Ovary (tissue), 7 donors: ENCODE measurements at regions not wholly inside any gene's neighbourhood (a gene's known extent, or its start where the extent isn't known, plus 50 kb on each side); places are given as distances from the start of the nearest gene placed in this dataset.

Experiments
- DNase-seq, 5 donors: peaks; one replicate each; pipeline ENCODE4 v3.0.0-alpha.2; 2019 to 2020
- H3K27ac ChIP-seq, 2 donors: fragments of 200-600 bp; one replicate each; pipeline versions ENCODE4 v1.5.1 to v1.8.0; 2019 to 2022
- H3K27me3 ChIP-seq: fragments of 200-600 bp; one replicate; pipeline ENCODE4 v1.8.0; 2022
- H3K36me3 ChIP-seq: fragments of 200-600 bp; sonication (generic); one replicate; pipeline ENCODE4 v1.5.1; 2019
- H3K4me1 ChIP-seq: one replicate; pipeline ENCODE4 v1.8.1; 2013; ENCODE audit warnings: mild to moderate bottlenecking, moderate library complexity; ENCODE audit not compliant: insufficient read depth
- H3K4me3 ChIP-seq: fragments of 200-600 bp; sonication (generic); one replicate; pipeline ENCODE4 v1.5.1; 2017
- H3K9me3 ChIP-seq, 2 donors: fragments of 200-600 bp in 1 of 2; sonication (generic) in 1 of 2; one replicate each; pipeline versions ENCODE4 v1.5.1 to v1.8.1; 2013 to 2019; ENCODE audit warnings: mild to moderate bottlenecking in 1 of 2, moderate library complexity in 1 of 2
- EP300 ChIP-seq: sonication (generic); formaldehyde crosslinking; IDR thresholded peaks from one replicate; pipeline ENCODE4 v1.6.1; 2017; ENCODE audit warnings: antibody characterized with exemption
- POLR2A ChIP-seq: fragments of 450-650 bp; IDR thresholded peaks from one replicate; pipeline ENCODE4 v1.6.1; 2017; ENCODE audit warnings: antibody characterized with exemption, mild to moderate bottlenecking, moderate library complexity
- WGBS, 3 donors: extraction: QIAGEN DNeasy Blood & Tissue Kit in 1 of 3; methylation state at CpG; one replicate each; pipeline versions ENCODE4 v1.1.5 to v1.1.7; 2013 to 2017; 5-methylcytosine and 5-hydroxymethylcytosine counted together
- intact Hi-C, 4 donors: fragments of 100-400 bp; cut with DNase I; formaldehyde crosslinking; loops; one replicate each; pipeline versions ENCODE4 v1.11.0 to v1.15.1; 2022 to 2023
- TF ChIP-seq, protein P1 (sequence below), 3 donors: fragments of 450-650 bp in 2 of 3; fragments of 200-600 bp in 1 of 3; IDR thresholded peaks; one replicate each; pipeline versions ENCODE4 v1.5.1 to v1.8.0; 2016 to 2022; ENCODE audit warnings: antibody characterized with exemption in 3 of 3, mild to moderate bottlenecking in 1 of 3
- donor health status: DM: no; HTN: no; CAD: no; lungs with moderate emphysema.
- donor health status: DM: no; HTN: no; CAD: no.
- donor health status: Bipolar disorder and iron deficiency.
- donor health status: DM: no; HTN: no; CAD: no.
- donor health status: DM: yes; HTN: yes; CAD: no.

DNA sequence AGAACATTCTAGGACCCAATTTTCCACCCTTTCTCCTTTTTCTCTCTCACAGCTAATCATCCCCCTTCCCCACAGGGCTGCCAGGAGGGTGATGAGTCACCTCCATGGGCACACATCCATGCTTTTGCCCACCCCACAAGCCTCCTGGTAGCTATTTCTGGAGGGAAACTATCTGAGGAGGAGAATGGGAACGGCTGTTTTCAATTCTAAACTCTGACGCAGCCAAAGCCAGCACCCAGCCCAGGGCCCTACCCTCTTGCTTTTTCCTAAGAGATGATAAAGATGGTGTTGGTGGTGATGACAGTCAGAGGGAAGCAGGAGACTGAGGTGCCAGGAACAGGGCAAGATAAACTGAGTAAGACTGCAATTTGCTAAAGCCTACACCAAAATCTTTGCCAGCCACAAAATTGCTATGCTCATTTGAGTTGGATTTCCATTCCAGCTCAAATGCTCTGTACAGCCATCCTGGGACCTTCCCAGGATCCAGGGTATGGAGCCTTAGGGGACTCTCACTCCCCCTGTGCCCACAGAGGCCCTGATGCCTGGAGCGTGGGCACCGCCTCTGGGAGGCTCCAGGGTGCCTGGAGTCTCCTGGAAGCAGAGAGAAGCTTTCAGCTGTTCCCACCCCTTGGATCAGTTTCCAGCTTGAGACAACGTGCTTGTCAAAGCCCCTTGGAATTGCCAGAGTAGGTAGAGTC lies 62.0 kb upstream of the FZD7 start:
- no peak for DNase-seq
- no peak overlapping the region for H3K27ac ChIP-seq
- H3K36me3 ChIP-seq, result no peaks in the 10 kb centered on the region
- no peak overlapping the region for H3K4me3 ChIP-seq
- no peaks in the 10 kb centered on the region for H3K27me3 ChIP-seq
- intact Hi-C loops, result no loop called here
- H3K9me3 ChIP-seq, result no peaks in the 10 kb centered on the region
- H3K4me1 ChIP-seq, result no peaks in the 10 kb centered on the region
- 59 to 66% (median 65%) methylated on average over 5 of the region's 5 CpGs for WGBS, 3 donors
- TF ChIP-seq EP300, result no peak
- no peak for TF ChIP-seq POLR2A
- TF ChIP-seq, protein P1, sequence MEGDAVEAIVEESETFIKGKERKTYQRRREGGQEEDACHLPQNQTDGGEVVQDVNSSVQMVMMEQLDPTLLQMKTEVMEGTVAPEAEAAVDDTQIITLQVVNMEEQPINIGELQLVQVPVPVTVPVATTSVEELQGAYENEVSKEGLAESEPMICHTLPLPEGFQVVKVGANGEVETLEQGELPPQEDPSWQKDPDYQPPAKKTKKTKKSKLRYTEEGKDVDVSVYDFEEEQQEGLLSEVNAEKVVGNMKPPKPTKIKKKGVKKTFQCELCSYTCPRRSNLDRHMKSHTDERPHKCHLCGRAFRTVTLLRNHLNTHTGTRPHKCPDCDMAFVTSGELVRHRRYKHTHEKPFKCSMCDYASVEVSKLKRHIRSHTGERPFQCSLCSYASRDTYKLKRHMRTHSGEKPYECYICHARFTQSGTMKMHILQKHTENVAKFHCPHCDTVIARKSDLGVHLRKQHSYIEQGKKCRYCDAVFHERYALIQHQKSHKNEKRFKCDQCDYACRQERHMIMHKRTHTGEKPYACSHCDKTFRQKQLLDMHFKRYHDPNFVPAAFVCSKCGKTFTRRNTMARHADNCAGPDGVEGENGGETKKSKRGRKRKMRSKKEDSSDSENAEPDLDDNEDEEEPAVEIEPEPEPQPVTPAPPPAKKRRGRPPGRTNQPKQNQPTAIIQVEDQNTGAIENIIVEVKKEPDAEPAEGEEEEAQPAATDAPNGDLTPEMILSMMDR (IDR thresholded peaks at IDR 0.05), result no peak

DNA sequence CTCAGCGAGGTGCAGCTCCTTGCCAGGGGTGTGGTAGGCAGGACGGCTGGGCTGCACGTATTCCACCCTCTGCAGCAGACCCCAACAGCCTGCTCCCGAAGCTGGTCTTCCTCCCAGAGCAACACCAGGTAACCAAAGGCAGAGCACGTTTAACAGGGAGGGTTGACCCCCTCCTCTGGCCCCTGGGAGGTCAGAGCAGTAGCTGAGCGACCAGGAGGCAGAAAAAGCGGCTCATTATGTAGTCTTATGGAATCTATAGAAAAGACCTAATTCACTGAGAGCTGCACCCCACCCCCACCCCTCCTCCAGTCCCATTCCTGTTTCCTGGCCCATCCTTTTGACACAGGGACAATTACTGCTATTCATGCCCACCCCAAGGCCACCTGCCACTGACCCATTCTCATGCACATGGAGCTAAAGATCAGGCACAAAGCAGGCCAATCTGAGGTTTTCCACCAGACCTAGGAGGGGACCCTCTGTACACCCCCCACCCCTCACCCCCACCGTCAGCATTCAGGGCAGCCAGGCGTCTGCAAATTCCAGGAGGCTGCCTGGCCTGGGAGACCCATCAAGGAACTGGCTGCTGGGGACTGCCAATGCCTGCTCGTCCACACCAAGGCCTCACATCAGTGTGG lies 60.9 kb upstream of the FZD7 start:
- Histone ChIP-seq H3K4me3 (no peak overlapping the region), H3K27ac (no peak overlapping the region), H3K27me3 (no peaks in the 10 kb centered on the region), H3K4me1 (no peaks in the 10 kb centered on the region), H3K9me3 (no peaks in the 10 kb centered on the region), H3K36me3 (no peaks in the 10 kb centered on the region)
- no peak for DNase-seq
- 90 to 95% (median 92%) methylated on average over 10 of the region's 10 CpGs for WGBS, 3 donors
- intact Hi-C loops, result no loop called here
- TF ChIP-seq, protein P1 (IDR thresholded peaks at IDR 0.05), result no peak
- TF ChIP-seq POLR2A (no peak), EP300 (no peak)

DNA sequence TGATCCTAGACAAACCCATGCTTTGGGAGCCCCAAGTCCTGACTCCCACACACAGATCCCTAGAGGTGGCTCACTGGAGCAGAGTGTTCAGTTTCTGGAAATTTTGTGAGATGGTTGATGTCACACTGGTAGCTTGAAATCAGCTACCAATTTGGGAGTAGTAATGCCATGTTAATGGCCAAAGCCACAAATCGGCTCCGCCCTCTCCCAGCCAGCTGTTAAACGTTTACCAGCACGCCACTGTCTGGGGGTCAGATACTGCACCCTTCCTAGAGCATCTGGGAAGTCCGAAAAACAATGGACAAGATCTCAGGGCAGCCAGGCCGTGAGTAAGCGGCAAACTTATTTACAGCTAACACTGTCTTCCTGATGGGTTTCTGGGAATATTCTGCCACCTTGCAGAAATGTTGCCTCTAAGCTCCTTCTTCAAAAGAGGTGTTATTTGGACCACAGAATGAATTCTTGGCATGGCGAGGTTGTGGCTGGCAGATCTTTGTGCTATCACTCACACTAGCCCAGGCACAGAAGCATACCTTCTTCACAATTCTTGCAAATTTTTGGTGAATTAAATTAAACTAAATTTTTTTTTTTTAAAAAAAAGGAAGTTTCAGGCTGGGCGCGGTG lies 60.2 kb upstream of the FZD7 start:
- H3K27ac ChIP-seq, result no peak overlapping the region
- intact Hi-C loops, result no loop called here
- H3K9me3 ChIP-seq, result no peaks in the 10 kb centered on the region
- no peaks in the 10 kb centered on the region for H3K36me3 ChIP-seq
- H3K4me1 ChIP-seq, result no peaks in the 10 kb centered on the region
- no peak for DNase-seq
- WGBS, 3 donors, result 86 to 91% (median 87%) methylated on average over 10 of the region's 10 CpGs
- no peak for TF ChIP-seq EP300
- TF ChIP-seq POLR2A, result no peak
- TF ChIP-seq, protein P1 (IDR thresholded peaks at IDR 0.05), result no peak
- H3K27me3 ChIP-seq, result no peaks in the 10 kb centered on the region
- H3K4me3 ChIP-seq, result no peak overlapping the region

DNA sequence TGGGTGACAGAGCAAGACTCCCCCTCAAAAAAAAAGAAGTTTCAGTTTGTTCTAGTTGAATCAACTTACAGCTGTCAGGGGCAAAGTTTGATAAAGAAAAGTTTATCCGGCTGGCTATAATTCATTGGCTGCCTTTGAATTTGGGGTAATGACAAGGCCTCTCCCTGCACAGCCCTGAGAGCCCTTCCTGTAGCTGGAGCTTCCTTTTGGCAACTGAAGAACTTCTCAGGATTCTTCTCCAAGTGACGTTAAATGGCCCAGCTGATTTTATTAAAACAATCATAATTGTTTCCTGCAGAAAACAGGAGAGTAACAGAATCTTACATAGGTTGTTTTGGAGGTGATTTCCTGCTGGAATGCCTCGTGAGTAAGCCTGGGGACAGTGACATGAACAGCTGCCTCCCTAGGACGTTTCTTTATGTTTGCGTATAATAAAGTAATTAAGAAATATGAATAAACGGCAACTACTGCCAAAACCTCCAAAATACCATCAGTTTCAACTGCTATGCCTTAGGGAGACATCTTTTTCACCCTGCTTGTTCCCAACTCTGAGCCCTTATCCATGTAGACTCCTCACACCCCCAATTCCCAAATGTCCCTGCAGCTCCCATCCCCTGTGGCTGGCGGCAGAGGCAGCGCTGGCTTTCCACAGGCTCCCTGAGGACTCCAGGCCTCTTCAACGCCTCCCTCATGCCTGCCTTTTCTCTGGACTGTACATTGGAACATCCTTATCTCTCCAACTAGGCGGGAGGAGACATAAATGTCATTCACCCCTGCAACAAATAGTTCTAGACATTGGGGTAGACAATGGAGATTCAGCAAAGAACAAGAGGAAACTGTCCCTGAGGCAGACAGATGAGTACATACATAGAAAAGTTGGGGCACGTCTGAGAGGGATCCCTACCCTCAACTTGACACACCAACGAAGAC lies 59.2 kb upstream of the FZD7 start:
- no peaks in the 10 kb centered on the region for H3K27me3 ChIP-seq
- 52 to 62% (median 59%) methylated on average over 12 of the region's 12 CpGs for WGBS, 3 donors
- no peak for DNase-seq
- TF ChIP-seq, protein P1 (IDR thresholded peaks at IDR 0.05), result no peak
- no peak overlapping the region for H3K4me3 ChIP-seq
- intact Hi-C loops, result no loop called here
- no peaks in the 10 kb centered on the region for H3K9me3 ChIP-seq
- H3K27ac ChIP-seq, result no peak overlapping the region
- H3K36me3 ChIP-seq, result no peaks in the 10 kb centered on the region
- no peaks in the 10 kb centered on the region for H3K4me1 ChIP-seq
